Stimulated activated CD4-positive, alpha-beta T cell treated with anti-CD3 and anti-CD28 coated beads, Interleukin-1b, Interleukin-23, amount 100 ng/mL, for 4 hours (primary cell): ENCODE measurements at regions not wholly inside any gene's neighbourhood (a gene's known extent, or its start where the extent isn't known, plus 50 kb on each side); places are given as distances from the start of the nearest gene placed in this dataset.

Experiments used
- DNase-seq, 2 donors: peaks; one replicate each; pipeline ENCODE4 v3.0.0-alpha.2; 2020; ENCODE audit warnings: low read depth in 2 of 2

GRCh38 chr15:70164156-70164900, 66.6 kb upstream of the TLE3 start:
- no peak for DNase-seq

- DNase-seq, result no peak
Measured at GRCh38 chr15:70160803-70161565, 63.3 kb upstream of the TLE3 start.

GRCh38 chr15:70160267-70160666, 62.5 kb upstream of the TLE3 start:
- no peak for DNase-seq

- no peak for DNase-seq
Measured at GRCh38 chr15:70159713-70160009, 61.9 kb upstream of the TLE3 start.

GRCh38 chr15:70159001-70159712, 61.4 kb upstream of the TLE3 start:
- DNase-seq, result no peak

GRCh38 chr15:70158309-70159000, 60.7 kb upstream of the TLE3 start:
- DNase-seq, result no peak

GRCh38 chr15:70156671-70157271, 59.1 kb upstream of the TLE3 start:
- DNase-seq, result no peak

- DNase-seq, result no peak
Measured at GRCh38 chr15:70154718-70155347, 57.1 kb upstream of the TLE3 start.

GRCh38 chr15:70153921-70154717, 56.4 kb upstream of the TLE3 start:
- no peak for DNase-seq

- no peak for DNase-seq
Measured at GRCh38 chr15:70152070-70152480, 54.4 kb upstream of the TLE3 start.

GRCh38 chr15:70151462-70151861, 53.7 kb upstream of the TLE3 start:
- DNase-seq, result no peak

GRCh38 chr15:70151003-70151402, 53.3 kb upstream of the TLE3 start:
- DNase-seq, result no peak

- DNase-seq, result no peak
Measured at GRCh38 chr15:70150405-70150747, 52.7 kb upstream of the TLE3 start.

GRCh38 chr15:70149667-70150404, 52.1 kb upstream of the TLE3 start:
- DNase-seq, result no peak

GRCh38 chr15:70147778-70148177, 50.1 kb upstream of the TLE3 start:
- DNase-seq, result no peak
